GM23338 (cell line): ENCODE measurements at regions not wholly inside any gene's neighbourhood (a gene's known extent, or its start where the extent isn't known, plus 50 kb on each side); places are given as distances from the start of the nearest gene placed in this dataset.

ENCODE experiments used
- ATAC-seq: fragments of 200-7000 bp; cut with Tn5 transposase; 3 replicates; pipeline ENCODE4 v1.9.1; 2020
- DNase-seq: peaks from one replicate; pipeline ENCODE4 v3.0.0-alpha.2; 2015; ENCODE audit warnings: low spot score
- H2AFZ ChIP-seq: fragments of 200-600 bp; sonication (generic); 2 replicates; pipeline ENCODE4 v1.8.0; 2016; ENCODE audit warnings: antibody characterized with exemption, mild to moderate bottlenecking, moderate library complexity
- H3F3A ChIP-seq: fragments of 200-600 bp; sonication (generic); replicated peaks from 2 replicates; pipeline ENCODE4 v1.8.0; 2017; ENCODE audit warnings: antibody characterized with exemption, mixed run types, low read depth
- H3K27ac ChIP-seq: fragments of 200-600 bp; sonication (generic); 2 replicates; pipeline ENCODE4 v1.6.1; 2016; ENCODE audit warnings: low read depth
- H3K27me3 ChIP-seq: fragments of 200-600 bp; sonication (generic); 2 replicates; pipeline ENCODE4 v1.8.0; 2016; ENCODE audit warnings: mild to moderate bottlenecking, mixed run types, moderate library complexity; ENCODE audit not compliant: insufficient read depth
- H3K36me3 ChIP-seq: fragments of 200-600 bp; sonication (generic); 2 replicates; pipeline ENCODE4 v1.8.0; 2016; ENCODE audit warnings: mild to moderate bottlenecking; ENCODE audit not compliant: insufficient read depth
- H3K4me1 ChIP-seq: fragments of 200-600 bp; sonication (generic); 2 replicates; pipeline ENCODE4 v1.8.0; 2016; ENCODE audit warnings: mild to moderate bottlenecking, moderate library complexity; ENCODE audit not compliant: insufficient read depth
- H3K4me2 ChIP-seq: fragments of 200-600 bp; sonication (generic); 2 replicates; pipeline ENCODE4 v1.7.1; 2017; ENCODE audit warnings: mixed run types
- H3K4me3 ChIP-seq: fragments of 200-600 bp; sonication (generic); 2 replicates; pipeline ENCODE4 v1.6.1; 2016; ENCODE audit warnings: mixed run types
- H3K79me2 ChIP-seq: fragments of 200-600 bp; sonication (generic); replicated peaks from 2 replicates; pipeline ENCODE4 v1.8.0; 2017; ENCODE audit warnings: mild to moderate bottlenecking; ENCODE audit not compliant: insufficient read depth
- H3K9me2 ChIP-seq: fragments of 200-600 bp; sonication (generic); 2 replicates; pipeline ENCODE4 v1.8.0; 2017; ENCODE audit not compliant: insufficient read depth
- H4K20me1 ChIP-seq: fragments of 200-600 bp; sonication (generic); replicated peaks from 2 replicates; pipeline ENCODE4 v1.8.0; 2017; ENCODE audit warnings: mild to moderate bottlenecking; ENCODE audit not compliant: insufficient read depth
- H3K27ac Mint-ChIP-seq: 2 replicates; pipeline ENCODE4 v1.8.0; 2020; ENCODE audit warnings: inconsistent platforms, mild to moderate bottlenecking, moderate library complexity, mixed read lengths
- H3K27me3 Mint-ChIP-seq: 3 replicates; pipeline ENCODE4 v1.8.0; 2022; ENCODE audit warnings: low read depth, mild to moderate bottlenecking, moderate library complexity, mixed read lengths, inconsistent platforms; ENCODE audit not compliant: insufficient read depth, poor library complexity
- H3K36me3 Mint-ChIP-seq: 3 replicates; pipeline ENCODE4 v1.8.0; 2021; ENCODE audit warnings: low read depth, mild to moderate bottlenecking, inconsistent platforms, moderate library complexity, mixed read lengths
- H3K4me1 Mint-ChIP-seq: 3 replicates; pipeline ENCODE4 v1.8.0; 2020; ENCODE audit warnings: mild to moderate bottlenecking, inconsistent platforms, mixed read lengths
- H3K4me3 Mint-ChIP-seq: 3 replicates; pipeline ENCODE4 v1.8.0; 2021; ENCODE audit warnings: moderate library complexity, mild to moderate bottlenecking, inconsistent platforms, mixed read lengths
- H3K9me3 Mint-ChIP-seq: 3 replicates; pipeline ENCODE4 v1.8.0; 2020; ENCODE audit warnings: moderate library complexity, mild to moderate bottlenecking, inconsistent platforms, mixed read lengths
- CREB1 ChIP-seq: fragments of 250-450 bp; sonication (Bioruptor Pico); IDR thresholded peaks from 2 replicates; pipeline ENCODE4 v1.5.0; 2020; ENCODE audit warnings: low read depth, mild to moderate bottlenecking, moderate library complexity
- CTCF ChIP-seq, 2 experiments: fragments of 200-600 bp in 1 of 2; sonication (generic) in 1 of 2; conservative IDR thresholded peaks; 2 replicates each; pipeline versions ENCODE4 v1.5.1 to v1.6.1; 2016 to 2017; ENCODE audit warnings: antibody characterized with exemption in 2 of 2, low read depth in 2 of 2, mild to moderate bottlenecking in 2 of 2, moderate library complexity in 1 of 2
- ETS1 ChIP-seq: IDR thresholded peaks from 2 replicates; pipeline ENCODE4 v1.6.1; 2016; ENCODE audit warnings: antibody characterized with exemption
- EZH2 ChIP-seq: fragments of 200-600 bp; sonication (generic); IDR thresholded peaks from one replicate; pipeline ENCODE4 v1.8.0; 2017; ENCODE audit warnings: antibody characterized with exemption, mild to moderate bottlenecking, low read depth; ENCODE audit not compliant: unreplicated experiment
- EZH2phosphoT487 ChIP-seq: fragments of 200-600 bp; sonication (generic); IDR thresholded peaks from one replicate; pipeline ENCODE4 v1.8.1; 2018; ENCODE audit warnings: antibody characterized with exemption; ENCODE audit not compliant: unreplicated experiment
- JUNB ChIP-seq: IDR thresholded peaks from one replicate; pipeline ENCODE4 v1.6.1; 2016; ENCODE audit warnings: antibody characterized with exemption; ENCODE audit not compliant: unreplicated experiment
- NANOG ChIP-seq: IDR thresholded peaks from 2 replicates; pipeline ENCODE4 v1.6.1; 2016; ENCODE audit warnings: antibody characterized with exemption, borderline replicate concordance
- POLR2AphosphoS5 ChIP-seq: IDR thresholded peaks from 2 replicates; pipeline ENCODE4 v1.6.1; 2016; ENCODE audit warnings: antibody characterized with exemption, low read depth
- REST ChIP-seq: IDR thresholded peaks from one replicate; pipeline ENCODE4 v1.6.1; 2018; ENCODE audit warnings: antibody characterized with exemption; ENCODE audit not compliant: unreplicated experiment
- STAT1 ChIP-seq: IDR thresholded peaks from one replicate; pipeline ENCODE4 v1.6.1; 2016; ENCODE audit warnings: antibody characterized with exemption; ENCODE audit not compliant: unreplicated experiment
- ZNF114 ChIP-seq: fragments of 250-450 bp; sonication (Bioruptor Pico); IDR thresholded peaks from 2 replicates; pipeline ENCODE4 v1.5.0; 2020; ENCODE audit warnings: mild to moderate bottlenecking, moderate library complexity
- ZNF331 ChIP-seq: fragments of 250-450 bp; sonication (Bioruptor Pico); IDR thresholded peaks from 2 replicates; pipeline ENCODE4 v1.5.0; 2020; ENCODE audit warnings: low read depth, mild to moderate bottlenecking, moderate library complexity
- ZNF462 ChIP-seq: fragments of 250-450 bp; sonication (Bioruptor Pico); IDR thresholded peaks from 2 replicates; pipeline ENCODE4 v1.5.0; 2020; ENCODE audit warnings: mild to moderate bottlenecking, moderate library complexity

- Mint-ChIP-seq H3K9me3 (no peaks in the 10 kb centered on the region), H3K4me3 (no peak overlapping the region), H3K27me3 (no peaks in the 10 kb centered on the region), H3K4me1 (no peaks in the 10 kb centered on the region), H3K27ac (no peak overlapping the region), H3K36me3 (no peaks in the 10 kb centered on the region)
- no peaks in the 10 kb centered on the region for H3K27me3 ChIP-seq
- H3K4me3 ChIP-seq: no peak overlapping the region
- no peaks in the 10 kb centered on the region for H3F3A ChIP-seq
- no peaks in the 10 kb centered on the region for H3K79me2 ChIP-seq
- no peaks in the 10 kb centered on the region for H3K4me1 ChIP-seq
- no peak for ATAC-seq
- no peaks in the 10 kb centered on the region for H3K36me3 ChIP-seq
- H2AFZ ChIP-seq: no peak overlapping the region
- DNase-seq: no peak
- H3K9me2 ChIP-seq: no peaks in the 10 kb centered on the region
- TF ChIP-seq NANOG (no peak), ZNF462 (CRISPR knock-in tag) (no peak), REST (no peak), STAT1 (no peak), ZNF331 (CRISPR knock-in tag) (no peak), JUNB (no peak), ETS1 (no peak), CREB1 (no peak), ZNF114 (CRISPR knock-in tag) (no peak), CTCF (conservative IDR thresholded peaks at IDR 0.05; ENCODE audit: low read depth in 2 of 2) (no peak), POLR2AphosphoS5 (no peak), EZH2phosphoT487 (no peak), EZH2 (no peak)
- H4K20me1 ChIP-seq: no peaks in the 10 kb centered on the region
- H3K4me2 ChIP-seq: no peak overlapping the region
- no peak overlapping the region for H3K27ac ChIP-seq
These were observed 306.9 kb upstream of the ADGRB3 start for GRCh38 chr6:68328156-68328555.
